Hippocampal formation (tissue), 2 donors: ENCODE measurements at regions not wholly inside any gene's neighbourhood (a gene's known extent, or its start where the extent isn't known, plus 50 kb on each side); places are given as distances from the start of the nearest gene placed in this dataset.
A peak's percentile ranks its signal among the peaks of the same experiment; 100 is the strongest.

Experiments
- DNase-seq, 2 donors: peaks; one replicate each; lab custom pipeline; 2025; lab: John Stamatoyannopoulos, UW

GRCh38 chr10:92747066-92747465 is 57.3 kb downstream of the HHEX start:
- no peak for DNase-seq

GRCh38 chr10:92747600-92747999 is 57.8 kb downstream of the HHEX start:
- no peak for DNase-seq

GRCh38 chr10:92750791-92751533 is 61.2 kb downstream of the HHEX start:
- no peak for DNase-seq

GRCh38 chr10:92751534-92751811 is 61.7 kb downstream of the HHEX start:
- no peak for DNase-seq

DNA sequence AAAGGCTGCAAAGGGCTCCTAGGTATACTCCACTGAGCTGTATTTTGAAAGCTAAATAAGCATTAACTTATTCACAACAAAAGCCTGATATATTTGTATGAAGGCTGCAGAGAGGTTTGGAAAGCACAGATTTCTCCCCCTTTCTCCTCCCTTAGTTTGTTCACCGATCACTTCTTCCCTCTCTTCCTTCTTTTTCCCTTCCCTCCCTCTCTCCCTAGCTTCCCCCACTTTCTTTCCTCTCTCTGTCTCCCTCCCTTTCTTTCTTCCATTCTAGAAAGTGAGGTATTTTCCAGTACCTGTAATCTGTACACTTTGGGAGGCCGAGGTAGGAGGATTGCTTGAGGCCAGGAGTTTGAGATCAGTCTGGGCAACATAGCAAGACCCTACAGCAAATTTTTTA is 62.1 kb downstream of the HHEX start:
- DNase-seq = no peak

DNA sequence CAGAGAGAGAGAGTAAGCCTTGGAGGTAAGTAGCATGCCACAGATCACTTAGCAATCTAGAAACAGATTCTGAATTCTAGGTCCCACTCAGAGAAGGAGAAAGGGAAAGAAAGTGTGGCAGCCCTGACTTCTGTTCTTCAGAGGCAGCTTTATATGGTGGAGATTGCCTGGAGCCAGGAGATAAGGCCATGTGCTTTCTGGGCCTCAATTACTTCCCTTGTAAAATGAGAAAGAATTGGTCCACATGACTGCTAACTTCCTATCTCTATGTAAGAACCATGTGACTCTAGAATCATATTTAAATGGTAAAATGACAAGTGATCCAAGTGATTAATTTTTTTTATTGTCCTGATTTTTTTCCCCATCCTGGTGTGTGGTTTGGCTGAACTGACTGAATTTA is 64.1 kb downstream of the HHEX start:
- DNase-seq = no peak

DNA sequence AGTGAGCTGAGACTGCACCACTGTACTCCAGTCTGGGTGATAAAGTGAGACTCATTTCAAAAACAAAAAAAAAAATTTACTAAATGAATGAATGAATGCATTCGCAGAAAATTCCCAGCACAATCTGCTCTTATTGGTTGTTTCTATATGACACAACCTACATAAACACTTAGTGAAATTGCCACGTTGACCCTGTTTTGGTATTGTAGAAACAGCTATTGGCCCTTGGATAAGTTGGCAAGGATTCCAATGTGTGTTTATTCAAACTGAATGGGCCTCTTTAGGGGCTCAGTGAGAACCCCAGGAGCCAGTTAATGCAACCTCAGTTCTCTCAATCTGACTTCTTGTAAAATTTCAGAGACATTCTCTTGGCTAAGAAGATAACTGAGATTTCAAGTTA is 66.0 kb downstream of the HHEX start:
- DNase-seq = no peak

- no peak for DNase-seq
Observed at GRCh38 chr10:92756201-92757065, 66.7 kb downstream of the HHEX start.

- peak; percentile 47 to 56 for DNase-seq
Observed at GRCh38 chr10:92757066-92757710, 67.4 kb downstream of the HHEX start.

- no peak for DNase-seq
Observed at GRCh38 chr10:92757711-92758104, 68.0 kb downstream of the HHEX start.

DNA sequence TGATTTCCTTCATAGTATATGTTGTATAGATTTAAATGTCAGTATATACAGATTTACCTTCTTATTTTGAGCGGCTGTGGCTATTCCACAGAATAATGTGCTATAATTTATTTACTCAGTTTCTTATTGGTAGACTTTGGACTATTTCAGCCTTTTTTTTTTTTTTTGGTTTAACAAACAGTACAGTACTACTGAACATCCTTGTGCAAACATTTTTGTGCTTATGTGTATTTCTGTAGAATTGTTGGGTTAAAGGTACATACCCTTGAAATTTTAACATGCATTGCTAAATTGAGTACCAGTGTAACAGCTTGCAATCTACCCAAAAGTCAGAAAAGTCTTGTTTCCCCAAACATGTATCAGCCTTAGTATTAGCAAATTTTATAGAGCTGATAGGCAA is 68.8 kb downstream of the HHEX start:
- no peak for DNase-seq

DNA sequence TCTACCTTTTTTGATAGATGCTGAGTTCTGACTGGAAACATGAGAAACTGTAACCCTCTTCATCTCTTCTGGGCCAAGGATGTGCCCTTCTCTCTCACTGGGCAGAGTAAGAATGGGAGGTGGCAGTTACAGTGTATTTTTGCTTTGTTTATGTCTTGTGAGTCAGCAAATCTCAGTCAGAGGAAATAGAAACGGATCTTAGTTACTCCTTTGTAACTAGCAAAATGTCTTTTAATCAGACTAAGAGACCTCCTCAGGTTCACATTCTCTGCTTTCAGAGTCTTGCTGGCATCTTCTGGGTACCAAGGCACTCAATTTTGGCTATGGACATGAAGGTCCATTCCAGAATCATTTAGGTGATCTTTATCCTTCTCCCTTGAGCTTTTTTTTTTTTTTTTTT is 70.9 kb downstream of the HHEX start:
- DNase-seq = no peak

DNA sequence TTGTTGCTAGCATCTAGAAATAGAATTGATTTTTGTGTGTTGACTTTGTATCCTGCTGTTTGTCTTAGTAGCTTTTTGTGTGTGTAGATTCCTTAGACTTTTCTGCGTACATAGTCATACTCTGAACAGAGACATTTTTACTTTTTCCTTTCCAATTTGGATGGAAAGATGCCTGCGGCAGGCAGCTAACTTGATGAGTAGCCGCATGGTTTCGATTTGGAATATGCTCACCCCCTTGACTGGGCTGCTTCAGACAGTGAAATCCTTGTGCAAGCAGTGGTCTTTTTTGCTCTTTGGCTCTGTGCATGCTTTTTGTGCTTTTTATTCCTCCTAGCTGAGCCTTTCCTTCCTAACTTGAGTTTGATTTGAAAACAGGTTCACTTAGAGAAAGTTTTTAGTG is 71.8 kb downstream of the HHEX start:
- no peak for DNase-seq

GRCh38 chr10:92763634-92764155 is 73.9 kb downstream of the HHEX start:
- DNase-seq = no peak

DNA sequence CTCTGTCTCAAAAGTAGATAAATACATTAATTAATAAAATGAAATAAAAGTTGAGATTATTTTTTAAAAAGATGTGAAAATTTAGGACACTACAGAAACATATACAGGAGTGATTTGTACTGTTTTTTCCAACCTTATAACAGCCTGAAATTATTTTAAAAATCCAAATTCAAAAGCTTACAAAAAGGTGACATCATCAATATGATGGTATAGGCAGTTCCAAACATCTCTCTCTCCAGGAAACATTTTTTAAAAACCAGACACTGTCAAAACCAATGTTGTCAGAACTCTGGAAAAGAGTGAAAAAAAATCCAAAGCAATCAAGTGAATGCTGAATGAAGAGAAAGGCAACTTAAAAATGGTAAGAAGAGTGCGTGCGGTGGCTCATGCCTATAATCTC is 76.7 kb downstream of the HHEX start:
- no peak for DNase-seq

DNA sequence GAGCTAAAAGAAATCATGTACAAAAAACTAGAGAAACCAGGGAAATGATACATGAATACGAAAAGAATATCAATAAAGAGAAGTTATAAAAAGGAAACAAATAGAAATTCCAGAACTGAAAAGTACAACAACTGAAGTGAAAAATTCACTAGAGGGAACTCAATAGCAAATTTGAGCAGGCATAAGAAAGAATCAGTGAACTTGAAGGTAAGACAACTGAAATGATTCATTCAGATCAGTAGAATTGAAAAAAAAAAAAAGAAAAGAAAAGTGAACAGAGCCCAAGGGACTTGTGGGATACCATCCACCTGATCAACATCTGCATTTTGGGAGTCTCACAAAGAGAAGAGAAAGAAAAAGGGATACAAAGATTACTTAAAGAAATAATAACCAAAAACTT is 78.3 kb downstream of the HHEX start:
- no peak for DNase-seq

DNA sequence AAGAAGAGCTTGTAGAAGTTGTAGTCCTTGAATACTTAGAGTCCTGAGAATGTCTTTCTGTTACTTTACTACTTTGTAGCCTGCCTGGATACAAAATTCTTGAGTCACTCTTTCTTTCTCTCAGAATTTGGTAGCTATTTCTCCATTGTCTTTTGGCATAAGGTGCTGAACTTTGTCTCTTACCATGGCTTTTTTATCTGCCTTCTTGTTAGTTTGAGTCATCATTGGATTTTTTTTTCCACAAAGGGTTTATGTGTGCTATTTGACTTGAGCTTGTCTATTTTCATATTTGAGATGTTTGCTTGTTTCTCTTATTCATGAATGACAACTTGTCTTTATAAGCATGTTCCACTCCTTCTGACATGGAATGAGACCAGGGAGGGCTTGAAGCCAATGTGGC is 74.5 kb upstream of the EXOC6 start:
- no peak for DNase-seq

DNA sequence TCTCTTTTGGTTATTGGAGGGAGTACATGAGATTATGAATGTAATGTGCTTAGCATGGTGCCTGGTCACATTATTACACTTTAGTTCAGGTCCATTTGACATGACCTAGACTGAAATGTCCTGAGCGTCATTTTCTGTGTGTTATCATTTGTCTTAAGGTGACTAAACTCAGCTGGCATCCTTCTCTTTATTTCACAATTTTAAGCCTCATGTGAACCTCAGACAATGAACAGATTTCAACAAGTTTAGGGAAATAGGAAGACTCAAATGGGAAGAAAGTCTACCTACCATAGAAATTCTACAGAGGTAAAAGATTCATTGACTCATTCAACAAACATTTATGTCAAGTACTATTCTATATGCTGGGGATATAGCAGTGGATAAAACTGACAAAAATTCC is 70.2 kb upstream of the EXOC6 start:
- no peak for DNase-seq

DNA sequence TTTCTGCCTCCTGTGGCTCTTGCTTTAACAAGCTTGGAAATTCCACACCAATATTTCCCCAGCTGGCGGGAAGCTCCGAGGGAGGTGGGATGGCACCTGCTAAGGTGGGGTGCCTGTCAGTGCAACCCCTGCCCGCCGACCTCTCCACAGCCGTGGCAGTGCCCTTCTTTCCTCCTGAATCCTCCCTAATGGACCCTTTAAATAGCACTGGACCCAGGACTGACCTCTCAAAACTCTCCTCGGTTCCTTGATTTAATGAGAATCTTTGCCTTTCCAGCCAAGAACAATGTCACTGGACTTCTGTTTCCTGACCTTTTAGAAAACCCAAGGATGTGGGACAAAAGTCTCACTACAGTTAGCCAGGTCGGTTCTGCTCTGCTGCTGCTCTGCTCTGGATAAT is 63.2 kb upstream of the EXOC6 start:
- DNase-seq = no peak

DNA sequence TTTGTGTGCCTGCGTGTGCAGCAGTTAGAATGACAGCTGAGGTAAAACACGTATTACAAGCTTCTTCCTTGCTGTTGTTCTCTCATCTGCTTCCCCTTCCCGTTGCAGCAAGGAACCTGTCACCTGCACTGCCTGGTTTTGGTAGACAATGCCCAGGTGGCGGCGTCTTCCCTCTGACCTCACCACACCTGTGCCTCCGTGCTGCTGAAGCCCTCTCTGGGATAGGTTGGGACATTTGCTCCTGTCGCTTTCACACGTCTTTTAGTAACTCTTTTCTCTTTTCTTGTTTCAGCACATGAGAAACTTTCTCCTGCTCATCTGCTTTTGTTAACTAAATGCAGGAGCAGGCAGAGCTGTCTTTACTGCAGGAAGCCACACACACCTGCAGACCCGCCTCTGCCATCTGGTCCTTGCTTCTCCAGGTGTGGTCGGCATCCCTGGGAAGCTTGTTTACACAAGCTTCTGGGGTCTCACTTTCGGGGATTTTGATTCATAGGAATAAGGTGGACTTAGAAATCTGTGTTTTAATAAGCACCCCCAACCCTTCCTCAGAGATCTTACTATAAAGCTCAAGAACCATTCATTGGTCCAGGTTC is 60.7 kb upstream of the EXOC6 start:
- no peak for DNase-seq

GRCh38 chr10:92789067-92789466 is 59.3 kb upstream of the EXOC6 start:
- DNase-seq = no peak

DNA sequence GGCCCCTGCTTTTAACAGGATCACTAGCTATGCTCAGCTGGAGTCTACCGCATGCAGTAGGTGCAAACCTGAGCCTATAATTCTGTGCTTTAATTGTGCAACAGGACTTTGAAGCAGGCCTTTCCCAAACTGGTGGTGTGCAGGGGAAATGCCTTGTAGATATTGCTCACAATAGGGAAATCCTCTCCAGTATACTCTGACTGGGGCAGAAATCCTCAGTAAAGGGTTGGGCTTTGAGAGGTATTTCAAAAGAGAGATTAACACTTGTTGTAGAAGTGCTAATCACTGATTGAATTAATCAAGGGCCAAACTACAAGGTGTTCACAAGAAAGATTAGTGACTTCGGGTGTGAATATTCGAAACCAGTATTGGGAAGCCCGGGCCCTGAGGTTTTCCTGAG is 58.5 kb upstream of the EXOC6 start:
- DNase-seq = no peak

- no peak for DNase-seq
Observed at GRCh38 chr10:92790440-92790839, 57.9 kb upstream of the EXOC6 start.
